RWPE2 (cell line): ENCODE measurements at regions not wholly inside any gene's neighbourhood (a gene's known extent, or its start where the extent isn't known, plus 50 kb on each side); places are given as distances from the start of the nearest gene placed in this dataset.

ENCODE experiments used
- ATAC-seq: fragments of 200-7000 bp; cut with Tn5 transposase; 3 replicates; pipeline ENCODE4 v1.9.1; 2021; ENCODE audit warnings: low read depth
- DNase-seq: peaks from one replicate; pipeline ENCODE4 v3.0.0-alpha.2; 2020; ENCODE audit warnings: low spot score
- H3K27ac ChIP-seq: fragments of 450-650 bp; 2 replicates; pipeline ENCODE4 v1.5.1; 2017; ENCODE audit warnings: mild to moderate bottlenecking; ENCODE audit not compliant: poor library complexity, severe bottlenecking
- H3K27me3 ChIP-seq: fragments of 250-450 bp; sonication (Bioruptor Pico); 2 replicates; pipeline ENCODE4 v1.5.1; 2021; ENCODE audit warnings: mild to moderate bottlenecking, moderate library complexity; ENCODE audit not compliant: insufficient read depth, poor library complexity, severe bottlenecking
- H3K36me3 ChIP-seq: fragments of 250-450 bp; sonication (Bioruptor Pico); 2 replicates; pipeline ENCODE4 v1.5.1; 2020; ENCODE audit warnings: low read depth, mild to moderate bottlenecking, moderate library complexity
- H3K4me1 ChIP-seq: fragments of 250-450 bp; sonication (Bioruptor Pico); 2 replicates; pipeline ENCODE4 v1.5.1; 2021; ENCODE audit warnings: mild to moderate bottlenecking, moderate library complexity; ENCODE audit not compliant: insufficient read depth, poor library complexity, severe bottlenecking
- H3K4me3 ChIP-seq: fragments of 250-450 bp; sonication (Bioruptor Pico); 2 replicates; pipeline ENCODE4 v1.5.1; 2021; ENCODE audit warnings: mild to moderate bottlenecking, moderate library complexity; ENCODE audit not compliant: severe bottlenecking
- H3K9me3 ChIP-seq: fragments of 250-450 bp; sonication (Bioruptor Pico); 2 replicates; pipeline ENCODE4 v1.5.1; 2021; ENCODE audit warnings: mild to moderate bottlenecking, moderate library complexity; ENCODE audit not compliant: severe bottlenecking
- TF ChIP-seq, protein P1 (sequence below): fragments of 450-650 bp; IDR thresholded peaks from one replicate; pipeline ENCODE4 v1.5.1; 2017; ENCODE audit warnings: mild to moderate bottlenecking, moderate library complexity; ENCODE audit not compliant: poor library complexity, severe bottlenecking

DNA sequence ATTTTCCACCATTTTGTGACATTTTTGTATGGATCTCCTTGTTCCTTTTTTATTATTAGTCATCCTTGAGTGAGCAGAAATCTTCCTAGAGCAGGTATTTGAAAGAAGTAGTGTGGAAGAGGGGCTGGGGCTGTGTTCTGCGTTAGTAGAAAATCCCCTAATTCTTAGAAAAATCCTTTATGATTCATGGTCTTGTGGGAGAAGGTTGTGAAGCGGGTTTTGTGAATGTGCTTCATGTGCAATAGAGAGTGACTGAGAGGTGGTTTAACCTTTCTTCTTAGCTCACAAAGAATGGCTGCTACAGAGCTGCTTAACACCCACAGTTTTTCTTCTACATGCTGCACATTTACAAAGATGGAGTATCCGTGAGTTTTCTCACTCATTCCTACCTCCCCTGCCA lies 220.5 kb downstream of the IDS start:
- ATAC-seq (no peak), DNase-seq (no peak)
- Histone ChIP-seq H3K4me3 (no peak overlapping the region), H3K27me3 (no peaks in the 10 kb centered on the region), H3K4me1 (no peaks in the 10 kb centered on the region), H3K27ac (no peak overlapping the region), H3K36me3 (no peaks in the 10 kb centered on the region), H3K9me3 (no peaks in the 10 kb centered on the region)
- TF ChIP-seq, protein P1, sequence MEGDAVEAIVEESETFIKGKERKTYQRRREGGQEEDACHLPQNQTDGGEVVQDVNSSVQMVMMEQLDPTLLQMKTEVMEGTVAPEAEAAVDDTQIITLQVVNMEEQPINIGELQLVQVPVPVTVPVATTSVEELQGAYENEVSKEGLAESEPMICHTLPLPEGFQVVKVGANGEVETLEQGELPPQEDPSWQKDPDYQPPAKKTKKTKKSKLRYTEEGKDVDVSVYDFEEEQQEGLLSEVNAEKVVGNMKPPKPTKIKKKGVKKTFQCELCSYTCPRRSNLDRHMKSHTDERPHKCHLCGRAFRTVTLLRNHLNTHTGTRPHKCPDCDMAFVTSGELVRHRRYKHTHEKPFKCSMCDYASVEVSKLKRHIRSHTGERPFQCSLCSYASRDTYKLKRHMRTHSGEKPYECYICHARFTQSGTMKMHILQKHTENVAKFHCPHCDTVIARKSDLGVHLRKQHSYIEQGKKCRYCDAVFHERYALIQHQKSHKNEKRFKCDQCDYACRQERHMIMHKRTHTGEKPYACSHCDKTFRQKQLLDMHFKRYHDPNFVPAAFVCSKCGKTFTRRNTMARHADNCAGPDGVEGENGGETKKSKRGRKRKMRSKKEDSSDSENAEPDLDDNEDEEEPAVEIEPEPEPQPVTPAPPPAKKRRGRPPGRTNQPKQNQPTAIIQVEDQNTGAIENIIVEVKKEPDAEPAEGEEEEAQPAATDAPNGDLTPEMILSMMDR = no peak

DNA sequence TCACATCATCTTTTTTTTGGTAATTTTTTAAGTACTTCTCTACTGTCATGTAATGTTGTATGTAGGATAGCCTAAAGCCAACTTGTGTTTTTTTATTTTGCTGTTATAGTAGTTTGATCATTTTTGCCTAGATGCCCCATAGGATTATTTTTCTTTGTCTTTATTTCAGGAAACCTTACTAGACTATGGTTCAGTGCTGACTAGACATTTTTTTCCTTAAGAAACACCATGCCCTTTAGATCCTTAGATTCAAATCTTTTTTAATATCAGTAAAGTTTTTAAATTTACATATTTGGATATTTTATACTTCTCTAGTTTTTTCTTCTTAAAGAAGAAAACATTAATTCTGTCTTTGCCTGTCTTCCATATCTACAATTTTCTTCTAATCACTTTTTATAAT lies 221.3 kb downstream of the IDS start:
- H3K27ac ChIP-seq = no peak overlapping the region
- DNase-seq (no peak), ATAC-seq (no peak)
- no peaks in the 10 kb centered on the region for H3K27me3 ChIP-seq
- H3K9me3 ChIP-seq = no peaks in the 10 kb centered on the region
- no peaks in the 10 kb centered on the region for H3K36me3 ChIP-seq
- TF ChIP-seq, protein P1 = no peak
- no peak overlapping the region for H3K4me3 ChIP-seq
- H3K4me1 ChIP-seq = no peaks in the 10 kb centered on the region

DNA sequence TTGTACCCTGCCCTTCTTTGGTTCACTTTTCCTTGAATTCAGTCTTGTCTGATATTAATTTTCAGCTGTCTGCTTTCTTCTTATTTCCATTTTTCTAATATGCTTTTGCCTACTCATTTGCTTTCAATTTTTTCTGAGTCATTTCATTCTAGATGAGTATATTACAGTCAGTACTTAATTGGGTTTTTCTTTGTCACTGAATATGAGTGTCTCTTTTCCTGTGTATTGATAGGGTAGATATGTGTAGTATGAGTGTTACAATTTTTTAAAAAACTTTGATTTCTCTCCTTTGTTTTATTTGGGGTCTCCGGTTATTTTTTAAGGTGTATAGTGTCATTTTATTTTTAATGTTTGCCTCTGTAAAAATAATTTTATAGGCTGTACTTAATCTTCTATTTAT lies 222.2 kb downstream of the IDS start:
- Histone ChIP-seq H3K4me3 (no peak overlapping the region), H3K36me3 (no peaks in the 10 kb centered on the region), H3K4me1 (no peaks in the 10 kb centered on the region), H3K27me3 (no peaks in the 10 kb centered on the region), H3K9me3 (no peaks in the 10 kb centered on the region), H3K27ac (no peak overlapping the region)
- ATAC-seq = no peak
- DNase-seq = no peak
- TF ChIP-seq, protein P1 = no peak

DNA sequence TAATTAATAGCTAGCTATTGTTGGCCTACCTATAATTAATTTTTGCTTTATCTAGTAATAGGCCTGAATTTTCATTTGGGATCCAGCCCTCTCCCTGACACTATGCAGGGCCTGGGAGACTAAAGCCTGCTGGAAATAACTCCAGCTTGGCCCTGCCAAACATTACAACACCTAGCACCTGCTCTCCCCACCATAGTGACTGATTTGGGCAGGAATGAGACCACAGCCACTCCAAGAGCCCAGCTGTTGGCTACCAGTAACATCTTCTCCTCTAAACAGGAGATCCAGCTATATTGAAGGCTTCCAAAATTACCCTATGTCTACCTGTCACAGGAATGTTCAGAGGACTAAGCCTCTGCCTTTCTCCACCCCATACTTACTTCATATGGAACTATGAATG lies 225.1 kb downstream of the IDS start:
- Histone ChIP-seq H3K27me3 (no peaks in the 10 kb centered on the region), H3K4me3 (no peak overlapping the region), H3K27ac (no peak overlapping the region), H3K9me3 (no peaks in the 10 kb centered on the region), H3K4me1 (no peaks in the 10 kb centered on the region), H3K36me3 (no peaks in the 10 kb centered on the region)
- TF ChIP-seq, protein P1 = no peak
- DNase-seq (no peak), ATAC-seq (no peak)

DNA sequence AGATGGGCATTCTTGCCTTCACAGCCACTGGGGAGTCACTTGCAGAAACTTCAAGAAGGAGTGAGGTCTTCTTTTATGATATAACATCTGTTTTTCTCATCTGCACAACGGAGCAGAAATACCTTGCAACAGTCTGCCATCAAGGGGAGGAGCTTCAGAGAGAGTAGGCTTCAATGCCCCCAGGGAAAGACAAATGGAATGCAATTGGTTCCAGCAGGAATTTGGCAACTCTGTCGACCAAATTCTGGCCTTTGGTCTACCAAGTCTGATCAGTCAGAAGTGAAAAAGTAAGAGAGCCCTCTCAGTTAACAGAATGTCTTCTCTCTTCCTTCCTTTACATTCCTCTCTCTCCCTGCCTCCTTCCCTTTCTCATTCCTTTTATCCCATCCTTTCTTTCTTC lies 229.3 kb downstream of the IDS start:
- no peaks in the 10 kb centered on the region for H3K36me3 ChIP-seq
- DNase-seq = no peak
- H3K27ac ChIP-seq = no peak overlapping the region
- H3K4me1 ChIP-seq = no peaks in the 10 kb centered on the region
- H3K4me3 ChIP-seq = no peak overlapping the region
- ATAC-seq = no peak
- TF ChIP-seq, protein P1 = no peak
- H3K9me3 ChIP-seq = no peaks in the 10 kb centered on the region
- no peaks in the 10 kb centered on the region for H3K27me3 ChIP-seq
